Activated T-helper 1 cell treated with anti-CD3 and anti-CD28 coated beads, Interleukin-12 subunit alpha, Interleukin-12 subunit beta, Interleukin-2, Interleukin-4 antibody, amounts not matched to agents 30 ng/mL and 10 ng/mL and 1 ng/mL, durations not matched to agents 14 hours and 24 hours and 36 hours (primary cell): ENCODE measurements at regions not wholly inside any gene's neighbourhood (a gene's known extent, or its start where the extent isn't known, plus 50 kb on each side); places are given as distances from the start of the nearest gene placed in this dataset.

ENCODE experiments used
- DNase-seq: peaks from one replicate; pipeline ENCODE4 v3.0.0; 2021; ENCODE audit warnings: low spot score
- H3K27ac Mint-ChIP-seq: one replicate; pipeline ENCODE4 v1.8.0; 2021; ENCODE audit warnings: mild to moderate bottlenecking, mixed read lengths
- H3K27me3 Mint-ChIP-seq: one replicate; pipeline ENCODE4 v1.8.0; 2022; ENCODE audit warnings: mild to moderate bottlenecking, moderate library complexity, mixed read lengths; ENCODE audit not compliant: insufficient read depth
- H3K36me3 Mint-ChIP-seq: one replicate; pipeline ENCODE4 v1.8.0; 2021; ENCODE audit warnings: low read depth, mixed read lengths
- H3K4me1 Mint-ChIP-seq: one replicate; pipeline ENCODE4 v1.8.0; 2021; ENCODE audit warnings: low read depth, mixed read lengths
- H3K4me3 Mint-ChIP-seq: one replicate; pipeline ENCODE4 v1.8.0; 2021; ENCODE audit warnings: mild to moderate bottlenecking, moderate library complexity, mixed read lengths
- H3K9me3 Mint-ChIP-seq: one replicate; pipeline ENCODE4 v1.8.0; 2021; ENCODE audit warnings: mixed read lengths
- intact Hi-C: fragments of 100-400 bp; cut with micrococcal nuclease; formaldehyde crosslinking; loops from one replicate; pipeline ENCODE4 v1.15.1; 2024

- no peaks in the 10 kb centered on the region for H3K36me3 Mint-ChIP-seq
- no peaks in the 10 kb centered on the region for H3K4me1 Mint-ChIP-seq
- intact Hi-C loops, result no loop called here
- DNase-seq, result no peak
- no peaks in the 10 kb centered on the region for H3K9me3 Mint-ChIP-seq
- H3K27me3 Mint-ChIP-seq, result no peaks in the 10 kb centered on the region
- H3K27ac Mint-ChIP-seq, result no peak overlapping the region
- no peak overlapping the region for H3K4me3 Mint-ChIP-seq
These were observed 53.8 kb upstream of the FBN2 start for GRCh38 chr5:128591598-128592455.

- H3K4me1 Mint-ChIP-seq, result no peaks in the 10 kb centered on the region
- no peak overlapping the region for H3K4me3 Mint-ChIP-seq
- H3K27ac Mint-ChIP-seq, result no peak overlapping the region
- H3K9me3 Mint-ChIP-seq, result no peaks in the 10 kb centered on the region
- H3K36me3 Mint-ChIP-seq, result no peaks in the 10 kb centered on the region
- no peak for DNase-seq
- H3K27me3 Mint-ChIP-seq, result no peaks in the 10 kb centered on the region
- intact Hi-C loops, result no loop called here
These were observed 58.0 kb upstream of the FBN2 start for GRCh38 chr5:128596071-128596470.

- no peaks in the 10 kb centered on the region for H3K36me3 Mint-ChIP-seq
- H3K4me3 Mint-ChIP-seq, result no peak overlapping the region
- no peaks in the 10 kb centered on the region for H3K4me1 Mint-ChIP-seq
- DNase-seq, result no peak
- intact Hi-C loops, result no loop called here
- no peaks in the 10 kb centered on the region for H3K27me3 Mint-ChIP-seq
- no peaks in the 10 kb centered on the region for H3K9me3 Mint-ChIP-seq
- H3K27ac Mint-ChIP-seq, result no peak overlapping the region
These were observed 59.1 kb upstream of the FBN2 start for GRCh38 chr5:128597156-128597555.

- intact Hi-C loops, result no loop called here
- Mint-ChIP-seq H3K27ac (no peak overlapping the region), H3K9me3 (peaks cover 2% of the 10 kb centered on the region), H3K4me3 (no peak overlapping the region), H3K27me3 (no peaks in the 10 kb centered on the region), H3K4me1 (no peaks in the 10 kb centered on the region), H3K36me3 (peaks cover under 1% of the 10 kb centered on the region)
- no peak for DNase-seq
These were observed 75.1 kb upstream of the FBN2 start for GRCh38 chr5:128613128-128613527.

GRCh38 chr5:128613766-128614165 is 75.7 kb upstream of the FBN2 start:
- H3K36me3 Mint-ChIP-seq, result no peaks in the 10 kb centered on the region
- H3K4me3 Mint-ChIP-seq, result no peak overlapping the region
- no peaks in the 10 kb centered on the region for H3K27me3 Mint-ChIP-seq
- no peaks in the 10 kb centered on the region for H3K4me1 Mint-ChIP-seq
- H3K27ac Mint-ChIP-seq, result no peak overlapping the region
- DNase-seq, result no peak
- no peaks in the 10 kb centered on the region for H3K9me3 Mint-ChIP-seq
- intact Hi-C loops, result no loop called here

GRCh38 chr5:128615578-128615977 is 77.5 kb upstream of the FBN2 start:
- DNase-seq, result no peak
- H3K4me3 Mint-ChIP-seq, result no peak overlapping the region
- H3K36me3 Mint-ChIP-seq, result no peaks in the 10 kb centered on the region
- no peaks in the 10 kb centered on the region for H3K9me3 Mint-ChIP-seq
- no peak overlapping the region for H3K27ac Mint-ChIP-seq
- H3K4me1 Mint-ChIP-seq, result no peaks in the 10 kb centered on the region
- H3K27me3 Mint-ChIP-seq, result no peaks in the 10 kb centered on the region
- intact Hi-C loops, result no loop called here

- intact Hi-C loops, result no loop called here
These were observed 88.6 kb upstream of the FBN2 start for GRCh38 chr5:128626536-128627090.

GRCh38 chr5:128627939-128628338 is 89.9 kb upstream of the FBN2 start:
- Mint-ChIP-seq H3K9me3 (no peaks in the 10 kb centered on the region), H3K4me1 (no peaks in the 10 kb centered on the region), H3K27ac (no peak overlapping the region), H3K27me3 (no peaks in the 10 kb centered on the region), H3K36me3 (no peaks in the 10 kb centered on the region), H3K4me3 (no peak overlapping the region)
- intact Hi-C loops, result no loop called here
- DNase-seq, result no peak

More at GRCh38 chr5:128626536-128627090, 88.6 kb upstream of the FBN2 start:
- Mint-ChIP-seq H3K27me3 (no peaks in the 10 kb centered on the region), H3K4me1 (no peaks in the 10 kb centered on the region), H3K36me3 (no peaks in the 10 kb centered on the region), H3K27ac (no peak overlapping the region), H3K4me3 (no peak overlapping the region), H3K9me3 (no peaks in the 10 kb centered on the region)
- DNase-seq, result no peak

- no peak for DNase-seq
- Mint-ChIP-seq H3K9me3 (no peaks in the 10 kb centered on the region), H3K27me3 (no peaks in the 10 kb centered on the region), H3K36me3 (no peaks in the 10 kb centered on the region), H3K27ac (no peak overlapping the region), H3K4me1 (no peaks in the 10 kb centered on the region), H3K4me3 (no peak overlapping the region)
- intact Hi-C loops, result no loop called here
These were observed 91.1 kb upstream of the FBN2 start for GRCh38 chr5:128629157-128629556.

- Mint-ChIP-seq H3K4me1 (no peaks in the 10 kb centered on the region), H3K36me3 (no peaks in the 10 kb centered on the region), H3K9me3 (no peaks in the 10 kb centered on the region), H3K4me3 (no peak overlapping the region), H3K27ac (no peak overlapping the region), H3K27me3 (no peaks in the 10 kb centered on the region)
- DNase-seq, result no peak
- intact Hi-C loops, result no loop called here
These were observed 92.1 kb upstream of the FBN2 start for GRCh38 chr5:128630121-128630520.

GRCh38 chr5:128631771-128632170 is 93.7 kb upstream of the FBN2 start:
- no peaks in the 10 kb centered on the region for H3K27me3 Mint-ChIP-seq
- no peaks in the 10 kb centered on the region for H3K9me3 Mint-ChIP-seq
- H3K36me3 Mint-ChIP-seq, result no peaks in the 10 kb centered on the region
- DNase-seq, result no peak
- intact Hi-C loops, result no loop called here
- H3K27ac Mint-ChIP-seq, result no peak overlapping the region
- no peak overlapping the region for H3K4me3 Mint-ChIP-seq
- H3K4me1 Mint-ChIP-seq, result no peaks in the 10 kb centered on the region

- no peak overlapping the region for H3K27ac Mint-ChIP-seq
- H3K4me1 Mint-ChIP-seq, result no peaks in the 10 kb centered on the region
- no peaks in the 10 kb centered on the region for H3K36me3 Mint-ChIP-seq
- H3K9me3 Mint-ChIP-seq, result no peaks in the 10 kb centered on the region
- no peaks in the 10 kb centered on the region for H3K27me3 Mint-ChIP-seq
- DNase-seq, result no peak
- intact Hi-C loops, result no loop called here
- H3K4me3 Mint-ChIP-seq, result no peak overlapping the region
These were observed 94.2 kb upstream of the FBN2 start for GRCh38 chr5:128632264-128632663.

GRCh38 chr5:128633901-128634300 is 95.9 kb upstream of the FBN2 start:
- intact Hi-C loops, result no loop called here
- H3K4me3 Mint-ChIP-seq, result no peak overlapping the region
- no peaks in the 10 kb centered on the region for H3K27me3 Mint-ChIP-seq
- no peak overlapping the region for H3K27ac Mint-ChIP-seq
- no peaks in the 10 kb centered on the region for H3K9me3 Mint-ChIP-seq
- no peak for DNase-seq
- H3K36me3 Mint-ChIP-seq, result no peaks in the 10 kb centered on the region
- H3K4me1 Mint-ChIP-seq, result no peaks in the 10 kb centered on the region
